ENCODE measurements at regions not wholly inside any gene's neighbourhood (a gene's known extent, or its start where the extent isn't known, plus 50 kb on each side); places are given as distances from the start of the nearest gene placed in this dataset.
A peak's percentile ranks its signal among the peaks of the same experiment; 100 is the strongest.

GRCh38 chr12:111298582-111299436 is 70.1 kb downstream of the PHETA1 start:
- Mint-ChIP-seq H3K9me3 (no peaks in the 10 kb centered on the region), H3K27me3 (ENCODE audit: low read depth) (peaks cover 7% of the 10 kb centered on the region), H3K27ac (no peak overlapping the region), H3K4me1 (no peaks in the 10 kb centered on the region), H3K4me3 (no peak overlapping the region), H3K36me3 (ENCODE audit: low read depth) (peaks cover 3% of the 10 kb centered on the region)
- peak; percentile 87 to 91 (median 88) for TF ChIP-seq CTCF (IDR thresholded peaks at IDR 0.05; ENCODE audit: unreplicated experiment in 3 of 3)

DNA sequence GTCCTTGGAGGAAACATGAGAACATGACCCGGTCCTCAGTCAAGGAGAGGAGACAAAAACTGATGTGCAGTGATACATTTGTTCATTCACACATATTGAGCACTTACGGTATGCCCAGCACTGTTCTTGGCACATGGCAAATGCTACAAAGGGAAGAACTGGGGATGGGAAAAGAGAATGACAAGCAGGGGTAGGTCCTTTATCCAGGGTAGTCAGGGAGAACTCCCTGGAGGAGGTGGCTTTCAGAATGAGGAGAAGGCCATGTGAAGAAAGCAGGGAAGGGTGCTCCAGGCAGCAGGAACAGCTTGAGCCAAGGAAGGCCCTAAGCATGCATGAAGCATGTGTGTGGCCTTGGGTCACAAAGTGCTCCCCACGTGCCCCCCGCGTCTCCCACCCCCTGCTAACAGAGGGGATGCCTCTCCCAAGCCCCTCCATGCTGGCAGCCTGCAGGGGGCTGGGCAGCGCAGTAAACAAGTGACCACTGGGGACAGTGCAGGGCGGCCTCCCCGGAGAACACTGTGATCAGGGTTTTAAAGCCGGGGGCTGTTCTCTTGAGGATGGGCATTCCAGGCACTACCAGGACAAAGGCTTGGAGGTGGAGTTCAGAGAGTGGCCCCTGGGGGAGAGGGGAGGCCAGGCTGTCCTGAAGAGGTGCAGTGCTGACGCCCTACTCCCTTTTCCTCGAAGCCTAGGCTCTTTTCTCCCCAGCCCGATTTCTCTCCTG is 71.0 kb downstream of the PHETA1 start:
- Mint-ChIP-seq H3K9me3 (no peaks in the 10 kb centered on the region), H3K27me3 (ENCODE audit: low read depth) (peaks cover 7% of the 10 kb centered on the region), H3K4me1 (no peaks in the 10 kb centered on the region), H3K36me3 (ENCODE audit: low read depth) (peaks cover 3% of the 10 kb centered on the region), H3K4me3 (no peak overlapping the region), H3K27ac (peak overlapping the region in 1 of 3 experiments; percentile 54)
- no peak for TF ChIP-seq CTCF (IDR thresholded peaks at IDR 0.05; ENCODE audit: unreplicated experiment in 3 of 3)

GRCh38 chr12:111296906-111297463 is 71.9 kb downstream of the PHETA1 start:
- Mint-ChIP-seq H3K27me3 (ENCODE audit: low read depth) (peaks cover 7% of the 10 kb centered on the region), H3K4me1 (no peaks in the 10 kb centered on the region), H3K4me3 (no peak overlapping the region), H3K36me3 (ENCODE audit: low read depth) (no peaks in the 10 kb centered on the region), H3K9me3 (no peaks in the 10 kb centered on the region), H3K27ac (no peak overlapping the region)
- TF ChIP-seq CTCF (IDR thresholded peaks at IDR 0.05; ENCODE audit: unreplicated experiment in 3 of 3), result no peak

DNA sequence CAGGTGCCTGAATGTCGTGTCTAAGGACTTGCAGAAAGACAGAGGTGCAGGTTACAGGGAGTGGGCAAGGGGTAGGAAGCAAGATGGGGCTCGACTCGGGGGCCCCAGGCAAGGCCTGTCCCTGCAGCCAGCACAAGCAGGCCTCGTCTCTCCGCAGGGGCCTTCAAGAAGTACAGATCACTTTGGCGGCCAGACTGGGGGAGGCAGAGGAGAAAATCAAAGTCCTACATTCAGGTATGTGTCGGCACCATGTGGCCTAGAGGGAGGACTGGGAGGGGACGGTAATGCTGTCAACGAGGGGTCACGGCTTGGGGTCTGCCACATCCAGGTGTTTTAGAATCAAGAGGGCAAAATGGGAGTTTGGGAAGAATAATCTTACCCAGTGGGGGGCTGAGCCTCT is 73.7 kb downstream of the PHETA1 start:
- no peaks in the 10 kb centered on the region for H3K9me3 Mint-ChIP-seq
- H3K27ac Mint-ChIP-seq, result no peak overlapping the region
- H3K4me1 Mint-ChIP-seq, result no peaks in the 10 kb centered on the region
- H3K36me3 Mint-ChIP-seq (ENCODE audit: low read depth), result peaks cover 5% of the 10 kb centered on the region
- peaks cover 7% of the 10 kb centered on the region for H3K27me3 Mint-ChIP-seq (ENCODE audit: low read depth)
- no peak overlapping the region for H3K4me3 Mint-ChIP-seq
- TF ChIP-seq CTCF (IDR thresholded peaks at IDR 0.05; ENCODE audit: unreplicated experiment in 3 of 3), result no peak

DNA sequence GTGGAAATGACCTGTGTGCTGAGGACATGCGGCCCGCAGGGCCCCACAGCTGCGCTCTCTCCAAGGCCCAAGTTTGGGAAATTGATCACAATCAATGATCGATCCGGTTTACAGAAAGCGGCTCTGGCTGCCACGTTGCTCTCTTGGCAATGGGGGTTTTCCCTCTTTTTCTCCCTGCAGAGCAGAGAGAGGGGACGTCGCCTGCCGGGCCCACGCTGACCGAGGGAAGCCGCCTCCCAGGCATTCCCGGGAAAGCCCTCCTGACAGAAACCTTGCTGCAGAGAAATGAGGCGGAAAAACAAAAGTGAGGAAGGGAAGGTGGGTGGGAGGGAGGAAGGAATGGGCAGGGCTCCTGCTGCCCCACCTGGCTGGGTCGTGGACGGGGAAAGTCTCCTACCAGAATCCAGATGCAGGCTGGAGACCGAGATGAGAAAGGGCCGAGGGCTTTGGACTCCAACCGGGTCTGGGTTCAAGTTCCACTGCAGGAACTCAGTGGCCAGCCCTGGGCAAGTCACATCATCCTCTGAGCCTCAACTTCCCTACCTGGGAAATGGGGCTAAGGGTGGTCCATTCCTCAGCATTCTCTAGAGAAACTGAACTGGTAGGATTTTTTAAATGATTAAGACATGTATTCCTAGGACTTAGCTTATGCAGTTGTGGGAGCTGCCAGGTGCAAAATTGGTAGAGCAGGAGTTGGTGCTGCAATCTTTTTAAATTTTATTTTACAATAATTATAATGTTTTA is 75.5 kb downstream of the PHETA1 start:
- no peak for TF ChIP-seq CTCF (IDR thresholded peaks at IDR 0.05; ENCODE audit: unreplicated experiment in 3 of 3)
- no peak overlapping the region for H3K4me3 Mint-ChIP-seq
- H3K27me3 Mint-ChIP-seq (ENCODE audit: low read depth), result peaks cover 7% of the 10 kb centered on the region
- peaks cover 5% of the 10 kb centered on the region for H3K36me3 Mint-ChIP-seq (ENCODE audit: low read depth)
- no peaks in the 10 kb centered on the region for H3K4me1 Mint-ChIP-seq
- H3K9me3 Mint-ChIP-seq, result no peaks in the 10 kb centered on the region
- no peak overlapping the region for H3K27ac Mint-ChIP-seq

Data from nephron (organoid).